Osteocyte (in vitro differentiated cells): ENCODE measurements at regions not wholly inside any gene's neighbourhood (a gene's known extent, or its start where the extent isn't known, plus 50 kb on each side); places are given as distances from the start of the nearest gene placed in this dataset.

ENCODE experiments used
- DNase-seq: peaks from one replicate; pipeline ENCODE4 v3.0.0; 2021; ENCODE audit warnings: mixed read lengths; ENCODE audit not compliant: unreplicated experiment; ENCODE audit errors: extremely low spot score
- H3K27ac Mint-ChIP-seq: one replicate; pipeline ENCODE4 v1.8.0; 2021; ENCODE audit warnings: mild to moderate bottlenecking, mixed read lengths; ENCODE audit not compliant: unreplicated experiment
- H3K27me3 Mint-ChIP-seq: one replicate; pipeline ENCODE4 v1.8.0; 2021; ENCODE audit warnings: mixed read lengths; ENCODE audit not compliant: unreplicated experiment
- H3K36me3 Mint-ChIP-seq: one replicate; pipeline ENCODE4 v1.8.0; 2021; ENCODE audit warnings: mixed read lengths; ENCODE audit not compliant: unreplicated experiment
- H3K4me1 Mint-ChIP-seq: one replicate; pipeline ENCODE4 v1.8.0; 2021; ENCODE audit warnings: mixed read lengths; ENCODE audit not compliant: unreplicated experiment
- H3K4me3 Mint-ChIP-seq: one replicate; pipeline ENCODE4 v1.8.0; 2021; ENCODE audit warnings: mild to moderate bottlenecking, moderate library complexity, mixed read lengths; ENCODE audit not compliant: unreplicated experiment
- H3K9me3 Mint-ChIP-seq: one replicate; pipeline ENCODE4 v1.8.0; 2021; ENCODE audit warnings: mixed read lengths; ENCODE audit not compliant: unreplicated experiment
- CTCF ChIP-seq: fragments of 200-600 bp; sonication (generic); IDR thresholded peaks from 2 replicates; pipeline ENCODE4 v1.5.0; 2021; ENCODE audit warnings: antibody characterized with exemption, mild to moderate bottlenecking, moderate library complexity

GRCh38 chr16:52128361-52128760 lies 418.6 kb downstream of the TOX3 start:
- Mint-ChIP-seq H3K4me3 (no peak overlapping the region), H3K27me3 (no peaks in the 10 kb centered on the region), H3K36me3 (no peaks in the 10 kb centered on the region), H3K9me3 (no peaks in the 10 kb centered on the region), H3K27ac (no peak overlapping the region), H3K4me1 (peaks cover 33% of the 10 kb centered on the region)
- no peak for DNase-seq
- TF ChIP-seq CTCF = no peak

GRCh38 chr16:52123842-52124241 lies 423.1 kb downstream of the TOX3 start:
- Mint-ChIP-seq H3K9me3 (peaks cover 24% of the 10 kb centered on the region), H3K27ac (no peak overlapping the region), H3K4me1 (peaks cover 2% of the 10 kb centered on the region), H3K36me3 (peaks cover 10% of the 10 kb centered on the region), H3K27me3 (no peaks in the 10 kb centered on the region), H3K4me3 (no peak overlapping the region)
- TF ChIP-seq CTCF = no peak
- DNase-seq = no peak

GRCh38 chr16:52123061-52123839 lies 423.7 kb downstream of the TOX3 start:
- H3K27me3 Mint-ChIP-seq = no peaks in the 10 kb centered on the region
- no peak overlapping the region for H3K4me3 Mint-ChIP-seq
- H3K9me3 Mint-ChIP-seq = peaks cover 24% of the 10 kb centered on the region
- no peak for DNase-seq
- peaks cover 10% of the 10 kb centered on the region for H3K36me3 Mint-ChIP-seq
- no peak overlapping the region for H3K27ac Mint-ChIP-seq
- H3K4me1 Mint-ChIP-seq = no peaks in the 10 kb centered on the region
- TF ChIP-seq CTCF = no peak

- Mint-ChIP-seq H3K4me1 (peaks cover 27% of the 10 kb centered on the region), H3K27me3 (no peaks in the 10 kb centered on the region), H3K9me3 (peaks cover 30% of the 10 kb centered on the region), H3K4me3 (no peak overlapping the region), H3K27ac (no peak overlapping the region), H3K36me3 (peaks cover 10% of the 10 kb centered on the region)
- no peak for TF ChIP-seq CTCF
- no peak for DNase-seq
These were observed 429.8 kb downstream of the TOX3 start for GRCh38 chr16:52117171-52117570.

GRCh38 chr16:52114379-52114778 lies 432.6 kb downstream of the TOX3 start:
- Mint-ChIP-seq H3K27me3 (no peaks in the 10 kb centered on the region), H3K4me3 (no peak overlapping the region), H3K27ac (peak overlapping the region; percentile 82), H3K36me3 (peaks cover 3% of the 10 kb centered on the region), H3K9me3 (peaks cover 10% of the 10 kb centered on the region), H3K4me1 (peaks cover 27% of the 10 kb centered on the region)
- DNase-seq = no peak
- peak; percentile 36 for TF ChIP-seq CTCF
